Hepatocyte (in vitro differentiated cells): ENCODE measurements at regions not wholly inside any gene's neighbourhood (a gene's known extent, or its start where the extent isn't known, plus 50 kb on each side); places are given as distances from the start of the nearest gene placed in this dataset.
"Not testable (repeated sequence)": the region's sequence is repeated elsewhere in the genome, so short reads cannot be mapped to it uniquely, and the experiment has no call there.

Source experiments
- DNase-seq: peaks from one replicate; pipeline ENCODE4 v3.0.0-alpha.2; 2016; ENCODE audit warnings: low spot score
- H2AFZ ChIP-seq: fragments of 200-600 bp; sonication (generic); 2 replicates; pipeline ENCODE4 v1.6.0; 2016; ENCODE audit warnings: antibody characterized with exemption, mild to moderate bottlenecking
- H3K27ac ChIP-seq: fragments of 200-600 bp; sonication (generic); 2 replicates; pipeline ENCODE4 v1.5.1; 2016; ENCODE audit warnings: mild to moderate bottlenecking
- H3K27me3 ChIP-seq: fragments of 200-600 bp; sonication (generic); 2 replicates; pipeline ENCODE4 v1.6.1; 2016
- H3K36me3 ChIP-seq: fragments of 200-600 bp; sonication (generic); replicated peaks from 2 replicates; pipeline ENCODE4 v1.5.1; 2016; ENCODE audit warnings: low read depth; ENCODE audit not compliant: insufficient read depth
- H3K4me1 ChIP-seq: fragments of 200-600 bp; sonication (generic); 2 replicates; pipeline ENCODE4 v1.5.1; 2016; ENCODE audit warnings: mild to moderate bottlenecking, moderate library complexity; ENCODE audit not compliant: insufficient read depth
- H3K4me2 ChIP-seq: fragments of 200-600 bp; sonication (generic); 2 replicates; pipeline ENCODE4 v1.6.0; 2016
- H3K4me3 ChIP-seq: fragments of 200-600 bp; sonication (generic); 2 replicates; pipeline ENCODE4 v1.5.1; 2016; ENCODE audit warnings: mild to moderate bottlenecking
- H3K79me2 ChIP-seq: fragments of 200-600 bp; sonication (generic); 2 replicates; pipeline ENCODE4 v1.6.0; 2017; ENCODE audit warnings: mild to moderate bottlenecking
- H3K9me2 ChIP-seq: fragments of 200-600 bp; sonication (generic); replicated peaks from 2 replicates; pipeline ENCODE4 v1.6.0; 2017; ENCODE audit warnings: mild to moderate bottlenecking; ENCODE audit not compliant: insufficient read depth
- H3K9me3 ChIP-seq: fragments of 200-600 bp; sonication (generic); 2 replicates; pipeline ENCODE4 v1.5.1; 2016; ENCODE audit warnings: low read depth, mild to moderate bottlenecking
- H4K20me1 ChIP-seq: fragments of 200-600 bp; sonication (generic); 2 replicates; pipeline ENCODE4 v1.6.0; 2016; ENCODE audit warnings: mild to moderate bottlenecking; ENCODE audit not compliant: insufficient read depth, poor library complexity, severe bottlenecking
- EZH2 ChIP-seq: fragments of 200-600 bp; sonication (generic); IDR thresholded peaks from 2 replicates; pipeline ENCODE4 v1.6.1; 2016; ENCODE audit warnings: antibody characterized with exemption, mild to moderate bottlenecking, borderline replicate concordance
- EZH2phosphoT487 ChIP-seq: fragments of 200-600 bp; sonication (generic); IDR thresholded peaks from one replicate; pipeline ENCODE4 v1.6.1; 2018; ENCODE audit warnings: antibody characterized with exemption, mild to moderate bottlenecking, low read depth, moderate library complexity; ENCODE audit not compliant: unreplicated experiment, severe bottlenecking
- WGBS: methylation state at CpG from one replicate; pipeline ENCODE4 v1.1.6; 2016; ENCODE audit warnings: low lambda C conversion rate; ENCODE audit errors: missing lambda C conversion rate; 5-methylcytosine and 5-hydroxymethylcytosine counted together
- TF ChIP-seq, protein P1 (sequence below): fragments of 200-600 bp; sonication (generic); IDR thresholded peaks from 2 replicates; pipeline ENCODE4 v1.5.1; 2016; ENCODE audit warnings: antibody characterized with exemption, mild to moderate bottlenecking; ENCODE audit not compliant: poor library complexity

DNA sequence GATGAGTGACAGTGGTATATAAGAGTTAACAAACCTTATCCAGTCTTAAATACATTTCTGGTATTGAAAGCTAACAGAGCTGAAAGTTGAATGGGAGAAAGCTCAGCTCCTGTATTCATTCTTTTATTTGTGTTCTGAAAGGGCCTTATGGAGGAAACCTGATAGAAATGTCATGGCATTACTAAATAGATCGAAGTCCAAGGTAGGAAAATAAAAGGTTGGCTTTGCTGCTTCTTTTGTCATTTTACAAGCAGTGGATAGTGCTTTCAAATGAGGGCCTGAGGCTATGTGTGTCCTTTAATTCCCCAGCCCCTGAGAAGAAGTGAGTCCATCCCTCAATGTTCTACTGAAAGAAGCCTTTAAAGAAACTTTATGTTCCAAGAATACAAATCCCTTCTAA is 974.3 kb upstream of the INTU start:
- Histone ChIP-seq H3K79me2 (no peaks in the 10 kb centered on the region), H4K20me1 (no peaks in the 10 kb centered on the region), H3K27me3 (no peaks in the 10 kb centered on the region), H3K9me2 (no peaks in the 10 kb centered on the region), H3K4me3 (no peak overlapping the region), H3K4me1 (no peaks in the 10 kb centered on the region), H3K9me3 (no peaks in the 10 kb centered on the region), H2AFZ (no peak overlapping the region), H3K36me3 (no peaks in the 10 kb centered on the region), H3K4me2 (no peak overlapping the region), H3K27ac (no peak overlapping the region)
- no peak for DNase-seq
- 61% methylated on average over 1 of the region's 1 CpG for WGBS
- TF ChIP-seq, protein P1, sequence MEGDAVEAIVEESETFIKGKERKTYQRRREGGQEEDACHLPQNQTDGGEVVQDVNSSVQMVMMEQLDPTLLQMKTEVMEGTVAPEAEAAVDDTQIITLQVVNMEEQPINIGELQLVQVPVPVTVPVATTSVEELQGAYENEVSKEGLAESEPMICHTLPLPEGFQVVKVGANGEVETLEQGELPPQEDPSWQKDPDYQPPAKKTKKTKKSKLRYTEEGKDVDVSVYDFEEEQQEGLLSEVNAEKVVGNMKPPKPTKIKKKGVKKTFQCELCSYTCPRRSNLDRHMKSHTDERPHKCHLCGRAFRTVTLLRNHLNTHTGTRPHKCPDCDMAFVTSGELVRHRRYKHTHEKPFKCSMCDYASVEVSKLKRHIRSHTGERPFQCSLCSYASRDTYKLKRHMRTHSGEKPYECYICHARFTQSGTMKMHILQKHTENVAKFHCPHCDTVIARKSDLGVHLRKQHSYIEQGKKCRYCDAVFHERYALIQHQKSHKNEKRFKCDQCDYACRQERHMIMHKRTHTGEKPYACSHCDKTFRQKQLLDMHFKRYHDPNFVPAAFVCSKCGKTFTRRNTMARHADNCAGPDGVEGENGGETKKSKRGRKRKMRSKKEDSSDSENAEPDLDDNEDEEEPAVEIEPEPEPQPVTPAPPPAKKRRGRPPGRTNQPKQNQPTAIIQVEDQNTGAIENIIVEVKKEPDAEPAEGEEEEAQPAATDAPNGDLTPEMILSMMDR, result no peak
- no peak for TF ChIP-seq EZH2phosphoT487
- no peak for TF ChIP-seq EZH2

DNA sequence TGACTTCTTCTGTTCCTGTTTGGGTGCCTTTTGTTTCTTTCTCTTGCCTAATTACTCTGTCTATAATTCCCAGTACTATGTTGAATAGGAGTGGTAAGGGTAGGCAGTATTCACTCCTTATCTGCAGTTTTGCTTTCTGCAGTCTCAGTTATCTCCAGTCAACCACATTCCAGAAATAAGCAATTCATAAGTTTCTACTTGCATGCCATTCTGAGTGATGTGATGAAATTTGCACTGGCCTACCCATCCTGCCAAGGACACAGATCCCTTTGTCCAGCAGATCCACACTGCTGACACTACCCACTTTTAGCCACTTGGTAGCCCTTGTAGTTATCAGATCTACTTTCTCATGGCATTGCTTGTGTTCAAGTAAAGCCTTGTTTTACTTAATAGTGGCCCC is 971.6 kb upstream of the INTU start:
- no peaks in the 10 kb centered on the region for H3K36me3 ChIP-seq
- no peak for TF ChIP-seq EZH2
- TF ChIP-seq EZH2phosphoT487, result no peak
- TF ChIP-seq, protein P1, result no peak
- no peaks in the 10 kb centered on the region for H3K79me2 ChIP-seq
- H3K9me2 ChIP-seq, result no peaks in the 10 kb centered on the region
- H3K27ac ChIP-seq, result no peak overlapping the region
- H3K4me3 ChIP-seq, result no peak overlapping the region
- H3K4me2 ChIP-seq, result no peak overlapping the region
- H4K20me1 ChIP-seq, result no peaks in the 10 kb centered on the region
- H2AFZ ChIP-seq, result no peak overlapping the region
- no peak for DNase-seq
- H3K27me3 ChIP-seq, result no peaks in the 10 kb centered on the region
- no peaks in the 10 kb centered on the region for H3K4me1 ChIP-seq
- H3K9me3 ChIP-seq, result no peaks in the 10 kb centered on the region

DNA sequence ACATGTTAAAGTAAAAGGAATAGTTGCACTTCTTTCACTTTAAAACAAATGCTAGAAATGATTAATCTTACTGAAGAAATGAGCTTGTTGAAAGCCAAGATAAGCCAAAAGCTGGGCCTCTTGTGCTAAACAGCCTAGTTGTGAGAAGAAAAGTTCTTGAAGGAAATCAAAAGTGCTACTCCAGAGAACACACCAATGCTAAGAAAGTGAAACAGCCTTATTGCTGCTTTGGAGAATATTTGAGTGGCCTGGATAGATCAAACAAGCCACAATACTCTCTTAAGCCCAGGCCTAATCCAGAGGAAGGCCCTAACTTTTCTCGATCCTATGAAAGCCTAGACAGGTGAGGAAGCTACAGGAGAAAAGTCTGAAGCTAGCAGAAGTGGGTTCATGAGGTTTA is 967.9 kb upstream of the INTU start:
- no peak overlapping the region for H3K4me3 ChIP-seq
- TF ChIP-seq EZH2phosphoT487 (no peak), EZH2 (no peak)
- TF ChIP-seq, protein P1, result no peak
- no peaks in the 10 kb centered on the region for H3K9me2 ChIP-seq
- 79% methylated on average over 1 of the region's 1 CpG for WGBS
- no peak for DNase-seq
- no peak overlapping the region for H2AFZ ChIP-seq
- no peak overlapping the region for H3K27ac ChIP-seq
- H3K79me2 ChIP-seq, result no peaks in the 10 kb centered on the region
- H3K4me2 ChIP-seq, result no peak overlapping the region
- no peaks in the 10 kb centered on the region for H4K20me1 ChIP-seq
- H3K27me3 ChIP-seq, result no peaks in the 10 kb centered on the region
- H3K4me1 ChIP-seq, result no peaks in the 10 kb centered on the region
- no peaks in the 10 kb centered on the region for H3K9me3 ChIP-seq
- H3K36me3 ChIP-seq, result no peaks in the 10 kb centered on the region

DNA sequence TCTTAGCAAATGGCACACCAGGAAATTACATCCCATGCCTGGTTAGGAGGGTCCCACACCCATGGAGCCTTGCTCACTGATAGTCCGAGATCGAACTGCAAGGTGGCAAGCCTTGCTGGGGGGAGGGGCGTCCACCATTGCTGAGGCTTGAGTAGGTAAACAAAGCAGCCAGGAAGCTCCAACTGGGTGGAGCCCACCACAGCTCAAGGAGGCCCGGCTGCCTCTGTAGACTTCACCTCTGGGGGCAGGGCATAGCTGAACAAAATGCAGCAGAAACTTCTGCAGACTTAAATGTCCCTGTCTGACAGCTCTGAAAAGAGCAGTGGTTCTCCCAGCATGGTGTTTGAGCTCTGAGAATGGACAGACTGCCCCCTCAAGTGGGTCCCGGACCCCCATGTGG is 962.7 kb upstream of the INTU start:
- H3K79me2 ChIP-seq, H3K27ac ChIP-seq, H3K27me3 ChIP-seq, H3K4me3 ChIP-seq, H3K36me3 ChIP-seq, H3K9me3 ChIP-seq, H3K9me2 ChIP-seq, H3K4me1 ChIP-seq, H4K20me1 ChIP-seq, H2AFZ ChIP-seq, DNase-seq, H3K4me2 ChIP-seq: not testable (repeated sequence)
- 75% methylated on average over 5 of the region's 5 CpGs for WGBS
